Stimulated activated CD8-positive, alpha-beta memory T cell treated with anti-CD3 and anti-CD28 coated beads, Interleukin-7, amount 100 ng/mL, for 24 hours (primary cell): ENCODE measurements at regions not wholly inside any gene's neighbourhood (a gene's known extent, or its start where the extent isn't known, plus 50 kb on each side); places are given as distances from the start of the nearest gene placed in this dataset.

Source experiments
- DNase-seq: peaks from one replicate; pipeline ENCODE4 v3.0.0-alpha.2; 2020; ENCODE audit warnings: low read depth

GRCh38 chr13:97135883-97136282, 86.2 kb upstream of the MBNL2 start:
- DNase-seq, result no peak

- DNase-seq, result no peak
These were observed 85.7 kb upstream of the MBNL2 start for GRCh38 chr13:97136418-97136817.

DNA sequence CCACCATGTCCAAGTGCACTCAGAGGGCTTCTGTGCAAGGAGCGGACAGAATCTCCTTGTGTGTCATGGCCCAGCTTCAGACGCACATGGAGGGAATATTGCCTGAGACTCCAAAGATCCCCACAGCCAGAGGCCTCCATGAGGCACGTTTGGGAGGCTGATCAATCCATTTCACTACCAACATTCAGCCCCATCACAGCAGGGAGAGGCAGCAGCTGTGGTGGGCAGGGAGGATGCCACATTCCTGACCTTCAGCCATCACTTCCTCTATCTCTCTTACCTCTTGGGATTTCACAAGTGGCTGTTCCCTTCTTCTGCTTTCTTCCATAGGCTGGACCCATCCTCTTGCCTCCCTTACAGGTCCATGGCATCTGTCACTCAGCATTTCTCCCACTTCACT, 82.4 kb upstream of the MBNL2 start:
- DNase-seq, result no peak

DNA sequence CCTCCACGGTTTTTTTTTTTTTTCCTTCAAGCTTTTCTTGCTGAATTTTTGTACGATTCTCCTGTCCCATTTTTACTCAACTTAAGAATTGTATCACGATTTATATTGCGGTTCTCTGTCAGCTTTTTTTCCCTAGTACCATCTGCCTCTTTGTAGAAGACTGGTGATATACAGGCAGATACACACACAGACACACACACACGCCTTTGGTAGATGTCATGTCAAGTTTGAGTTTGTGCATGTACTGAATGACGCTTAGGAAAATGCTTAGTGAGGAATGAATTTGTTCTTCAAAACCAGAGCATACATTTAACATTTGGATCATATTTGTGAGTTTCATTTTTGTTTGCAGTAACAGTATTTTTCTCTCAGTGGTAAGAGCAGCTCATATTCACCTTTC, 82.0 kb upstream of the MBNL2 start:
- no peak for DNase-seq

DNA sequence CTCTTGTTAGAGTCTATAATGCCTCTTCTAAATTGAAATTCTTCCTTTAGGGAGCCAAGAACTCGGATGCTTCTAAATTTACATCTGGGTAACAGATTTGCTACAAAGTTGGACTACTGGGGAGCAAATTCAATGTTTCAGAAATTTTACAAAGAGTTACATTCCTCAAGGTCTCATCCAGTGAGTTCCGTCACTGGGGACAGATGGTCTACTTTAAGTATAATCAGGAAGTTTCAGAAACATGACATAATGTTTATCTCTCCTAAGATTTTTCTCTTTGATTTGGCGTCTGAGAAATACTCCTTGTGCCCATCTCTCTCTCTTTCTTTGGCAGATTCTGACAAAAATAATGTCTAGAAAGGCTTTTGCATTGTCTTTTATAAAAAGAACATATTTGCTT, 81.5 kb upstream of the MBNL2 start:
- DNase-seq, result no peak

DNA sequence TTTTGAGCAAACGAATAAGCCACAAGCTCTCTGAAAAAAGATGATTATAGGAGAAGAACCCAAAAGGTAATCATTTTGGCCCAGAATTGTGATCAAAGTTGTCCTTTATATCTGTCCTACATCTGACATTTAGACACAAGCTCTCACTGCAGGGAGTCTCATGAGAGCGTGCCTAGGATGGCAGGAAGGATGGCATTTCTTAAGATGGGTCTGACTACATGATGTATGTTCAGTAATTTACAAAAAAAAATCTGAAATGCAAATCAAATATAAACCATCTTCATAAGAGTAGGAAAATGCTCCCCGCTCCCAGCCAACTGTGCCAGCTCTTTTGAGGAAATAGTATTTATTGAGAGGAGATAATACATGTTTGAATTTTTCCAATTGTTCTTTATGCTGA, 81.0 kb upstream of the MBNL2 start:
- no peak for DNase-seq

DNA sequence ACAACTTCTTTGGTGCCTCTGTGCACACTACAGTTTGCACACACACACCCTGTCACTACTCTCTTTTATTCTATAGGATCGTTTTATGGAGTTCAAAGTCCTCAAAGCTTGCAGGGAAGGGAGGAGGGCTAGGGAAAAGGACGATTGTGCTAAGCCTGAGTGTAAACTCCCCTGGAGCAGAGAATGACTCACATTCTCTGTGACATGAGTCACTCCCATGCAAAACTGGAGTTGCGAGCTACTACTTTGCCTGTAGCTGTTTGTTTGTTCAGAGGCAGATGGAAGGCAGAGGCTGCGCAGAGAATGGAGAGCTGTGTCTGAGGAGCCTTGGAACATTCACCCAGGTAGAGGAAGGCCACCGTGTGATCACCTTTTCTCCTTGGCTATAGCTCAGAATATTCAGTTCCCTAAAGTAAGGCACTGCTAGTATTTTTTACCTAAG, 80.5 kb upstream of the MBNL2 start:
- no peak for DNase-seq

- DNase-seq, result no peak
These were observed 79.7 kb upstream of the MBNL2 start for GRCh38 chr13:97142452-97142851.

DNA sequence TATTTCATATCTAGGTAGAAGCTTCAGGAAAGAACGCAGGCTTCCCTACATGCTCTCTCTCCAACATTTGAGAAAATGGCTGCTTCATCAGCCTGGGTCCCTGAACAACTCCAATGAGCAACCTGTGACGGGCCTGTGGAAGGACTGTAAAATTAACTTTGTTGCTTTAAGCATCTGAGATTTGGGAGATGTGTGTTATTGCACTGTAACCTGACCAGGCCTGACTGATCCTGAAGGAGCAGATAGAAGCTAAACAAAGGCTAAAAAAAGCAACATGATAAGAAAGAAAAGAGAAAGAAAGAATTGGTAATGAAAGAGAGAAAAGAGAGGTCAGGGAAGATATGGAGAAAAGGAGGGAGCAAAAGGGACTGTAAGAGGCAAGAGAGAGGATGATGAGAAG, 77.1 kb upstream of the MBNL2 start:
- DNase-seq, result no peak

DNA sequence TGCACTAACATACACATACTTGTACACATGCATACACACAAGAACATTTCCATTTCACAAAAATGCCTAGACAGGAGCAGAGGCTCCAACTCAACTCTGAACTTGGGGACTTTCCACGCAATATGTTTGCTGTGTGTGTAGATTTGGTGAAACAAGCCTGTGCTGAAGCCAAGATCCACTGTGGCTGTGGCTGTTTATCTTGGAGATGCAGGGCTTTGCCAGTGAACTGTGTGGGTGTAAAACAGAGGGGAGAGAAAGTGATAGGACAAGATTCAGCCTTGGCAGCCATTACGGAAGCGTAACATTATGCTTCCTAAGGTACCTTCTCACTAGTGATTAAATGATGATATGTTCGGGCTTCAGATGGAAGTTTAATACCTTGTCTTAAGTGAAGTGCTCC, 73.2 kb upstream of the MBNL2 start:
- no peak for DNase-seq

DNA sequence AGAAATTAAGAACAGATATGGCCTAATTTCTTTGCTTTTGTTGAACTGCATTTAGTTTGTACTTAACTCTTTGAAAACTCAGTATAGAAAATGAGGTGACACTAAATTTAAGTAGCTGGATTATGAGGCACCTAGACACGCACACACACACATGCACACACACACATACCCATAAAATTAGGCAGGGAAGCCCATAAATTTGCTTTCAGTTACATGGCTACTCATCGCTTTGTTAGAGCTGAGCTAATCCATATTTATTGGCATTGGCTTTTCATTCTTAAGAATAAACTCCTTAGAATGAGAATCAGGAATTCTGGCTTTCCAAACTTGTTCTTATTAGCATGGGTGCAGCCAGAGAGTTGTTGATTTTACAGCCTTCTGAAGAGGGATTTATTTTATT, 61.7 kb upstream of the MBNL2 start:
- no peak for DNase-seq

DNA sequence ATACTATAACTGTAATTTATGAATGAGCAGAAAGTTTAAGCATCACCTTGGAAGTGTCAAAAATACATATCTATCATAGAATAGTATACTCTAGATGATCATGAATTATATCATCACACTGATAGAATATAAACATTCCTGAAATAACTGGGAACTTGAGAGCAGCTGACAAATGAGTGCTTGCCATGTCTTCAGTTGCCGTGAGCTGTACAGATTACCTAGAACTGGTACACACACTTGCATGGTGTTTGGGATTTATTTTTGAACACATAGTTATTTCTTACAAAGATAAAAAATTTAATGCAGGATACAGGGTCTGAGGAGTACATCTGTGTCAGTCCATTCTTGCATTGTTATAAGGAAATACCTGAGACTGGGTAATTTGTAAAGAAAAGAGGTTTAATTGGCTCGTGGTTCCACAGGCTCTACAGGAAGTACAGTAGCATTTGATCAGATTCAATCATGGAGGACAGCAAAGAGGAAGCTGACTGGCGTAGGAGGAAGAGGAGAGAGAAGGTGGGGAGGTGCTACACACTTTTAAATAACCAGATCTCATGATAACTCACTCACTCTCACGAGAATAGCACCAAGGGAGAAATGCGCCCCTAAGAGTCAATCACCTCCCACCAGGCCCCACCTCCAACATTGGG, 60.4 kb upstream of the MBNL2 start:
- DNase-seq, result no peak

DNA sequence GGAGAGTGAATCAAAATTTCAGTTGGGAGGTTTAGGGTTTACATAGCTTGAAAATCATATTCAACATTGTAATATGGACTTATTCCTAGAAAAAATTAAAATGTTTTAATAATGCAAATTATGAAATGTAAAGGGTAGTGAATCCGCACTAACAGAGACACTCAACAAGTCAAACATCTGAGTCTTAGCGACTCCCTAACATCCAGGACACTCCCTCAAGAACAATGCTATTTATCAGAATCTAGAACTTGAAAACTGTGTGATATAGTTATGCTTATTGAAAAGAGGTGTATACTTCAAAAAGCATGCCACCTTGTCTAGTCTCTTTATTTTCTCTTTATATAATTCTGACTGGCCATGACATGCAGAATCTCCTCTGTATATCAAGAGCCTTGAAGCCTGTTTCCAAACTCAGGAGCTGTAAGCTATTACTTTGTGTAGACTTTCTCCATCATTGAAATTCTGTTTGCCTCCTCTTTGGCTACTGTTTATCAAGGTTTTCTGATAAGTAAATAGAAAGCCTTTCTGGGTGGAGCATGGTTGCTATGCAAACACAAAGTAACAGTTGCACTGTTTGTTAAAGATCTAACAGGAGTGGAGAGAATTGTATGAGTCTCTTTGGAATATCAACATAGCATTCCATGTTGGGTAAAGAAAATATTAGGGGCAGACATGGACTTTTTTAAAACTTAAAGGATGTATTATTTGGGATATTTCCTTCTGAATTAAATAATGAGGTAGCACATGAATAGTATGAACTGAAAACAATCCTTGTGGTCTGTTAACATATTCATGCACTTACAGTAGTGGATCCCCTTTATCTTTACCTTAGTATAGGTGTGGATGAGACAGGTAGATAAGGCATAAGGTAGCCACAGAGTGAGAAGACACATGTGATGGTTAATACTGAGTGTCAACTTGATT, 56.4 kb upstream of the MBNL2 start:
- DNase-seq, result no peak

GRCh38 chr13:97171136-97171535, 51.0 kb upstream of the MBNL2 start:
- no peak for DNase-seq
